ENCODE measurements at regions not wholly inside any gene's neighbourhood (a gene's known extent, or its start where the extent isn't known, plus 50 kb on each side); places are given as distances from the start of the nearest gene placed in this dataset.

DNA sequence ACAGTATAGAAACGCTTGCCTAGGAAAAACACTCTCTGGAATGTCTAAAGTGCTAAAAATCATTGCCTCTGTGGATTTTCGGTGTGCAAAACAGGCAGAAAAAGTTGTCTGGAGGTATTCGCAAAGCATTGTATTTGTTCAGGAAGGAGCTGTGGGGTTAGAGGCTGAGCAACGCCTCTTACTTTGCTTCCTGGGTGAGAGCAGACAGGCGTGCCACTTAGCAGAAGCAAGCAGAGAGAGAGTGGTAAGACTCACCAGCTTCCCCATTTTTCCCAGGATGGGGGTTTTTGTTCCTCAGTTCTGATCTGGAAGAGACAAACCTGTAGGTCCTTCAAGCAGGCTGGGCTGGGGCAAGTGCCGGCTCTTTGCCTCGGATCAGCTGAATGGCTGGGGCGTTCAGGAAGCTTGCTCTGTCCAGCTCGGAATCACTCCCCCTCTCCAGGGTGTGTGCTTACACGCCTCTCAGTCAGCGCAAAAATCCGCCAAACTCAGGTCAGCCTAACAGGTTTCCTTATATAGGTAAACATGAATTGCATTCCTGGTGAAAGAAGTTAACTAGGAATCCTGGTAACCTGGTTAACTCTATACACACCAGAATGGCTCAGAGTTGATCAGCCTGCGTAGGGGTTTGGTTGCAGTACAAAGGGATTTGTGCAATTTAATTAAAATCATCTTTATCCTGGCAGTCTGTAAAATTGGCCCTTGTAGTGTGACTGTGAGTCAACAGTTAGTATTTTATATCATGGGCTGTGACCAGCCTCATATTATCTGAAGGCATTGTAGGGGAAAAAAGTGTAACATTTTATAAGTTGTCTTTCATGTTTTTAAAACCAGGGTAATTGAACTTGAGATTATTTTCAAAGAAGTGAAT, 213.1 kb upstream of the MID1 start:
- TF ChIP-seq, protein P1, sequence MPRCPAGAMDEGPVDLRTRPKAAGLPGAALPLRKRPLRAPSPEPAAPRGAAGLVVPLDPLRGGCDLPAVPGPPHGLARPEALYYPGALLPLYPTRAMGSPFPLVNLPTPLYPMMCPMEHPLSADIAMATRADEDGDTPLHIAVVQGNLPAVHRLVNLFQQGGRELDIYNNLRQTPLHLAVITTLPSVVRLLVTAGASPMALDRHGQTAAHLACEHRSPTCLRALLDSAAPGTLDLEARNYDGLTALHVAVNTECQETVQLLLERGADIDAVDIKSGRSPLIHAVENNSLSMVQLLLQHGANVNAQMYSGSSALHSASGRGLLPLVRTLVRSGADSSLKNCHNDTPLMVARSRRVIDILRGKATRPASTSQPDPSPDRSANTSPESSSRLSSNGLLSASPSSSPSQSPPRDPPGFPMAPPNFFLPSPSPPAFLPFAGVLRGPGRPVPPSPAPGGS (IDR thresholded peaks at IDR 0.05), result no peak
- TF ChIP-seq, protein P2, sequence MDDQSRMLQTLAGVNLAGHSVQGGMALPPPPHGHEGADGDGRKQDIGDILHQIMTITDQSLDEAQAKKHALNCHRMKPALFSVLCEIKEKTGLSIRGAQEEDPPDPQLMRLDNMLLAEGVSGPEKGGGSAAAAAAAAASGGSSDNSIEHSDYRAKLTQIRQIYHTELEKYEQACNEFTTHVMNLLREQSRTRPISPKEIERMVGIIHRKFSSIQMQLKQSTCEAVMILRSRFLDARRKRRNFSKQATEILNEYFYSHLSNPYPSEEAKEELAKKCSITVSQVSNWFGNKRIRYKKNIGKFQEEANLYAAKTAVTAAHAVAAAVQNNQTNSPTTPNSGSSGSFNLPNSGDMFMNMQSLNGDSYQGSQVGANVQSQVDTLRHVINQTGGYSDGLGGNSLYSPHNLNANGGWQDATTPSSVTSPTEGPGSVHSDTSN (IDR thresholded peaks at IDR 0.05), result no peak
- TF ChIP-seq, protein P3, sequence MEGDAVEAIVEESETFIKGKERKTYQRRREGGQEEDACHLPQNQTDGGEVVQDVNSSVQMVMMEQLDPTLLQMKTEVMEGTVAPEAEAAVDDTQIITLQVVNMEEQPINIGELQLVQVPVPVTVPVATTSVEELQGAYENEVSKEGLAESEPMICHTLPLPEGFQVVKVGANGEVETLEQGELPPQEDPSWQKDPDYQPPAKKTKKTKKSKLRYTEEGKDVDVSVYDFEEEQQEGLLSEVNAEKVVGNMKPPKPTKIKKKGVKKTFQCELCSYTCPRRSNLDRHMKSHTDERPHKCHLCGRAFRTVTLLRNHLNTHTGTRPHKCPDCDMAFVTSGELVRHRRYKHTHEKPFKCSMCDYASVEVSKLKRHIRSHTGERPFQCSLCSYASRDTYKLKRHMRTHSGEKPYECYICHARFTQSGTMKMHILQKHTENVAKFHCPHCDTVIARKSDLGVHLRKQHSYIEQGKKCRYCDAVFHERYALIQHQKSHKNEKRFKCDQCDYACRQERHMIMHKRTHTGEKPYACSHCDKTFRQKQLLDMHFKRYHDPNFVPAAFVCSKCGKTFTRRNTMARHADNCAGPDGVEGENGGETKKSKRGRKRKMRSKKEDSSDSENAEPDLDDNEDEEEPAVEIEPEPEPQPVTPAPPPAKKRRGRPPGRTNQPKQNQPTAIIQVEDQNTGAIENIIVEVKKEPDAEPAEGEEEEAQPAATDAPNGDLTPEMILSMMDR (IDR thresholded peaks at IDR 0.05), result no peak
- no peak for TF ChIP-seq FOSL2 (IDR thresholded peaks at IDR 0.05)
- TF ChIP-seq FOSL2 (CRISPR knock-in tag; IDR thresholded peaks at IDR 0.05), result no peak
- no peak for TF ChIP-seq SREBF2 (IDR thresholded peaks at IDR 0.05)
- TF ChIP-seq POLR2A (IDR thresholded peaks at IDR 0.05; ENCODE audit: low read length), result no peak
- TF ChIP-seq CEBPB (IDR thresholded peaks at IDR 0.05), result no peak
- TF ChIP-seq EP300 (IDR thresholded peaks at IDR 0.05), result no peak
